OCI-LY1 (cell line): ENCODE measurements at regions not wholly inside any gene's neighbourhood (a gene's known extent, or its start where the extent isn't known, plus 50 kb on each side); places are given as distances from the start of the nearest gene placed in this dataset.

Experiments
- H2AFZ ChIP-seq: fragments of 200-600 bp; sonication (generic), shearing (Covaris generic); 2 replicates; pipeline ENCODE4 v1.6.0; 2014; ENCODE audit warnings: antibody characterized with exemption, mild to moderate bottlenecking, low read length
- H3F3A ChIP-seq: fragments of 200-600 bp; sonication (generic), shearing (Covaris generic); 2 replicates; pipeline ENCODE4 v1.6.0; 2014; ENCODE audit warnings: mild to moderate bottlenecking, antibody characterized with exemption, low read length, moderate library complexity; ENCODE audit not compliant: insufficient read depth
- H3K27ac ChIP-seq: fragments of 200-600 bp; sonication (generic); 2 replicates; pipeline ENCODE4 v1.5.1; 2014; ENCODE audit warnings: low read length, mixed run types, mild to moderate bottlenecking, low read depth; ENCODE audit not compliant: poor library complexity, severe bottlenecking
- H3K27me3 ChIP-seq: fragments of 200-600 bp; sonication (generic); 2 replicates; pipeline ENCODE4 v1.6.0; 2014; ENCODE audit warnings: antibody characterized with exemption, mild to moderate bottlenecking, low read length, moderate library complexity; ENCODE audit not compliant: insufficient read depth
- H3K36me3 ChIP-seq: fragments of 200-600 bp; sonication (generic); 2 replicates; pipeline ENCODE4 v1.6.1; 2014; ENCODE audit warnings: mild to moderate bottlenecking, antibody characterized with exemption, low read length, moderate library complexity, mixed read lengths; ENCODE audit not compliant: insufficient read depth
- H3K4me1 ChIP-seq: fragments of 200-600 bp; sonication (generic); 2 replicates; pipeline ENCODE4 v1.5.1; 2014; ENCODE audit warnings: mild to moderate bottlenecking, low read length, moderate library complexity; ENCODE audit not compliant: insufficient read depth, severe bottlenecking
- H3K4me2 ChIP-seq: fragments of 200-600 bp; sonication (generic), shearing (Covaris generic); 2 replicates; pipeline ENCODE4 v1.6.1; 2014; ENCODE audit warnings: low read length
- H3K4me3 ChIP-seq: fragments of 200-600 bp; sonication (generic); 2 replicates; pipeline ENCODE4 v1.5.1; 2014; ENCODE audit warnings: low read length, low read depth, mild to moderate bottlenecking, mixed read lengths; ENCODE audit not compliant: poor library complexity, severe bottlenecking
- H3K79me2 ChIP-seq: fragments of 200-600 bp; shearing (Covaris generic); 2 replicates; pipeline ENCODE4 v1.6.1; 2016; ENCODE audit warnings: mixed run types, low read length, mixed read lengths; ENCODE audit not compliant: insufficient read depth
- H3K9ac ChIP-seq: fragments of 200-600 bp; sonication (generic), shearing (Covaris generic); 2 replicates; pipeline ENCODE4 v1.6.1; 2014; ENCODE audit warnings: mild to moderate bottlenecking, low read length, mixed read lengths
- H3K9me2 ChIP-seq: fragments of 200-600 bp; sonication (generic), shearing (Covaris generic); 2 replicates; pipeline ENCODE4 v1.6.1; 2014; ENCODE audit warnings: low read depth, mild to moderate bottlenecking, low read length, mixed read lengths
- H3K9me3 ChIP-seq: fragments of 200-600 bp; shearing (Covaris generic); 2 replicates; pipeline ENCODE4 v1.6.1; 2014; ENCODE audit warnings: low read length, mixed read lengths
- H4K20me1 ChIP-seq: fragments of 200-600 bp; sonication (generic), shearing (Covaris generic); 2 replicates; pipeline ENCODE4 v1.6.0; 2016; ENCODE audit warnings: mild to moderate bottlenecking, low read length; ENCODE audit not compliant: insufficient read depth
- CTCF ChIP-seq: fragments of 200-600 bp; sonication (generic), shearing (Covaris generic); IDR thresholded peaks from 2 replicates; pipeline ENCODE4 v1.5.1; 2017; ENCODE audit warnings: mild to moderate bottlenecking, antibody characterized with exemption, low read length, moderate library complexity, mixed read lengths
- EZH2 ChIP-seq: fragments of 200-600 bp; sonication (generic), shearing (Covaris generic); IDR thresholded peaks from 2 replicates; pipeline ENCODE4 v1.8.0; 2017; ENCODE audit warnings: borderline replicate concordance, mixed run types, mild to moderate bottlenecking, antibody characterized with exemption, low read length, moderate library complexity, mixed read lengths

DNA sequence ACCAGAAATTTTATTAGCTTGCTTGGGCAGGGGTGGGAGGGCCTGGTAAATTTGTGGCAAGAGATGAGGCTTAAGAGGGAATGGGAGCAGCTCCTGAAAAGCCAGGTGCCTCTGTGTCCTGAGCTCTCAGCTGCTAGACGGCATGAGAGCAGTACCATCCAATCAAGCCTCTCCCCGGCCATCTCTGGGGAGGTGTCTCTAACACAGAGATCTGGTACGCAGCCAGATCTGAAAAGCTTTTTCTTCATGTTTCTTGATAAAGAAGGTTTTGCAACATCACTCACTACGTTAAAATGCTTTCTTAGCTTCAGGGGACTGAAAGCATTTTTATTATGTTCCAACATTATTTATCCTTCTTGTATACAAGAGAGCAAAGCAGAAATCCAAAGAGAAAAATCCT, 488.2 kb downstream of the RBFOX1 start:
- Histone ChIP-seq H4K20me1 (no peaks in the 10 kb centered on the region), H3K9ac (no peak overlapping the region), H3K9me2 (no peaks in the 10 kb centered on the region), H2AFZ (no peak overlapping the region), H3F3A (no peaks in the 10 kb centered on the region), H3K36me3 (no peaks in the 10 kb centered on the region), H3K4me2 (no peak overlapping the region), H3K4me1 (no peaks in the 10 kb centered on the region), H3K9me3 (no peaks in the 10 kb centered on the region), H3K79me2 (no peaks in the 10 kb centered on the region), H3K27ac (no peak overlapping the region), H3K4me3 (no peak overlapping the region), H3K27me3 (no peaks in the 10 kb centered on the region)
- TF ChIP-seq EZH2 (no peak), CTCF (no peak)

GRCh38 chr16:7805686-7806396, 473.2 kb downstream of the RBFOX1 start:
- Histone ChIP-seq H3K9me2 (no peaks in the 10 kb centered on the region), H3K79me2 (no peaks in the 10 kb centered on the region), H3K9ac (no peak overlapping the region), H3K27me3 (no peaks in the 10 kb centered on the region), H3F3A (no peaks in the 10 kb centered on the region), H3K9me3 (no peaks in the 10 kb centered on the region), H2AFZ (no peak overlapping the region), H3K4me1 (no peaks in the 10 kb centered on the region), H3K27ac (no peak overlapping the region), H3K4me2 (no peak overlapping the region), H3K4me3 (no peak overlapping the region), H4K20me1 (no peaks in the 10 kb centered on the region), H3K36me3 (no peaks in the 10 kb centered on the region)
- TF ChIP-seq CTCF (no peak), EZH2 (no peak)

DNA sequence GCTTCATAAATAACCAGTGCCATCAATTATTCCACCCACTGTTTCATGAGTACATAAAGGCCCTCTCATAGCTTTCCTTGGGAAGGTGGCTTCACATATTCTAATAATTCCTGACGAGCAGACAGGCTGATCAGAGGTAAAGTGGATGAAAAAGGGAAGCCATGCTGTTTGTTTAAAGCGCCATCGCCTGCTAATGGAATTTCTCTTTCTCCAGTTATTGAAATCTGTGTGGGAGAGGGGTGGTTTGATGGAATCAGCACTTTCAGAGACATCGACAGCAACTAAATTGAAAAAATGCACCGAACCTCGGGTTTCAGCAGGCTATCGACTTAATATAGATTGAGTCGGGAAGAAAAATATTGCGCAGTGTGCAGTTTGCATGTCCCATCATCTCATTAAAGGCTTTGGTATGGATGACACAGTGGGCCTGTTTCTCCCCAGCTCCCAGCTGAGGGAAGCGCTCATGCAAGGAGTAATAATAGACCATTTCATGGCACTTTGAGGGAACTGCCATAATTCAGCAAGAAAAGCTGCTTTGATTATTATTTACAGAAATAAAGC, 472.1 kb downstream of the RBFOX1 start:
- H3K4me1 ChIP-seq, result no peaks in the 10 kb centered on the region
- no peak overlapping the region for H3K27ac ChIP-seq
- no peak overlapping the region for H3K4me2 ChIP-seq
- no peaks in the 10 kb centered on the region for H3K27me3 ChIP-seq
- no peaks in the 10 kb centered on the region for H3F3A ChIP-seq
- no peaks in the 10 kb centered on the region for H4K20me1 ChIP-seq
- no peak overlapping the region for H2AFZ ChIP-seq
- TF ChIP-seq EZH2 (no peak), CTCF (no peak)
- no peak overlapping the region for H3K4me3 ChIP-seq
- no peak overlapping the region for H3K9ac ChIP-seq
- no peaks in the 10 kb centered on the region for H3K9me3 ChIP-seq
- H3K9me2 ChIP-seq, result no peaks in the 10 kb centered on the region
- H3K79me2 ChIP-seq, result no peaks in the 10 kb centered on the region
- H3K36me3 ChIP-seq, result no peaks in the 10 kb centered on the region
